Tibial nerve (tissue), 4 donors: ENCODE measurements at regions not wholly inside any gene's neighbourhood (a gene's known extent, or its start where the extent isn't known, plus 50 kb on each side); places are given as distances from the start of the nearest gene placed in this dataset.

Experiments used
- DNase-seq, 2 donors: peaks; one replicate each; pipeline ENCODE4 v3.0.0-alpha.2; 2019; ENCODE audit warnings: low spot score in 2 of 2
- H3K27ac ChIP-seq, 4 donors: fragments of 200-600 bp; sonication (generic) in 3 of 4; one replicate each; pipeline ENCODE4 v1.5.1; 2017 to 2019; ENCODE audit warnings: mild to moderate bottlenecking in 1 of 4
- H3K27me3 ChIP-seq, 2 donors: fragments of 200-600 bp; sonication (generic) in 1 of 2; one replicate each; pipeline versions ENCODE4 v1.5.1 to v1.6.0; 2017 to 2019
- H3K36me3 ChIP-seq, 3 donors: fragments of 200-600 bp; sonication (generic); one replicate each; pipeline ENCODE4 v1.5.1; 2018 to 2019
- H3K4me1 ChIP-seq, 4 donors: fragments of 200-600 bp; sonication (generic) in 3 of 4; one replicate each; pipeline ENCODE4 v1.5.1; 2017 to 2019
- H3K4me3 ChIP-seq, 4 donors: fragments of 200-600 bp; sonication (generic) in 3 of 4; one replicate each; pipeline ENCODE4 v1.5.1; 2017 to 2019; ENCODE audit warnings: mild to moderate bottlenecking in 1 of 4, moderate library complexity in 1 of 4
- H3K9me3 ChIP-seq, 4 donors: fragments of 200-600 bp; sonication (generic) in 3 of 4; one replicate each; pipeline ENCODE4 v1.5.1; 2017 to 2019
- CTCF ChIP-seq, 5 experiments: fragments of 200-600 bp in 3 of 5; fragments of 450-650 bp in 2 of 5; sonication (generic) in 3 of 5; IDR thresholded peaks; one replicate each; pipeline ENCODE4 v1.5.1; 2016 to 2019; ENCODE audit warnings: antibody characterized with exemption in 5 of 5, mild to moderate bottlenecking in 3 of 5, moderate library complexity in 2 of 5
- EP300 ChIP-seq, 2 donors: sonication (generic); formaldehyde crosslinking; IDR thresholded peaks; one replicate each; pipeline ENCODE4 v1.6.1; 2017; ENCODE audit warnings: antibody characterized with exemption in 2 of 2, mild to moderate bottlenecking in 1 of 2
- POLR2A ChIP-seq, 2 donors: fragments of 450-650 bp; IDR thresholded peaks; one replicate each; pipeline ENCODE4 v1.6.1; 2017; ENCODE audit warnings: antibody characterized with exemption in 2 of 2, mild to moderate bottlenecking in 2 of 2, moderate library complexity in 2 of 2
- WGBS, 2 donors: methylation state at CpG; one replicate each; pipeline ENCODE4 v1.1.5; 2018; 5-methylcytosine and 5-hydroxymethylcytosine counted together

GRCh38 chr12:107356937-107357295, 263.6 kb upstream of the CRY1 start:
- Histone ChIP-seq H3K27ac (no peak overlapping the region), H3K4me3 (no peak overlapping the region), H3K36me3 (no peaks in the 10 kb centered on the region), H3K27me3 (no peaks in the 10 kb centered on the region), H3K4me1 (no peaks in the 10 kb centered on the region), H3K9me3 (no peaks in the 10 kb centered on the region)
- TF ChIP-seq EP300 (IDR thresholded peaks at IDR 0.05) (no peak), POLR2A (IDR thresholded peaks at IDR 0.05) (no peak), CTCF (IDR thresholded peaks at IDR 0.05) (no peak)
- 71 to 74% methylated on average over 2 of the region's 2 CpGs for WGBS, 2 donors
- DNase-seq = no peak

GRCh38 chr12:107359382-107359781, 266.0 kb upstream of the CRY1 start:
- no peaks in the 10 kb centered on the region for H3K9me3 ChIP-seq

GRCh38 chr12:107360033-107360432, 266.7 kb upstream of the CRY1 start:
- H3K27ac ChIP-seq = no peak overlapping the region
- no peaks in the 10 kb centered on the region for H3K36me3 ChIP-seq
- TF ChIP-seq CTCF (IDR thresholded peaks at IDR 0.05) (no peak), POLR2A (IDR thresholded peaks at IDR 0.05) (no peak), EP300 (IDR thresholded peaks at IDR 0.05) (no peak)
- no peaks in the 10 kb centered on the region for H3K27me3 ChIP-seq
- DNase-seq = no peak
- no peaks in the 10 kb centered on the region for H3K4me1 ChIP-seq
- H3K4me3 ChIP-seq = no peak overlapping the region
- no peaks in the 10 kb centered on the region for H3K9me3 ChIP-seq

More at GRCh38 chr12:107359382-107359781, 266.0 kb upstream of the CRY1 start:
- no peak overlapping the region for H3K27ac ChIP-seq
- no peak for DNase-seq
- WGBS, 2 donors = 51 to 53% methylated on average over 4 of the region's 4 CpGs
- no peaks in the 10 kb centered on the region for H3K4me1 ChIP-seq
- no peak overlapping the region for H3K4me3 ChIP-seq
- H3K36me3 ChIP-seq = no peaks in the 10 kb centered on the region
- no peaks in the 10 kb centered on the region for H3K27me3 ChIP-seq
- no peak for TF ChIP-seq POLR2A (IDR thresholded peaks at IDR 0.05)
- TF ChIP-seq CTCF (IDR thresholded peaks at IDR 0.05) = no peak
- TF ChIP-seq EP300 (IDR thresholded peaks at IDR 0.05) = no peak

- WGBS, 2 donors = 88 to 95% methylated on average over 2 of the region's 2 CpGs
- Histone ChIP-seq H3K9me3 (no peaks in the 10 kb centered on the region), H3K27ac (no peak overlapping the region), H3K27me3 (no peaks in the 10 kb centered on the region), H3K4me1 (no peaks in the 10 kb centered on the region), H3K36me3 (no peaks in the 10 kb centered on the region), H3K4me3 (no peak overlapping the region)
- no peak for TF ChIP-seq POLR2A (IDR thresholded peaks at IDR 0.05)
- DNase-seq = no peak
Measured at GRCh38 chr12:107360482-107360881, 267.1 kb upstream of the CRY1 start.

- TF ChIP-seq EP300 (IDR thresholded peaks at IDR 0.05) (no peak), CTCF (IDR thresholded peaks at IDR 0.05) (no peak), POLR2A (IDR thresholded peaks at IDR 0.05) (no peak)
- H3K36me3 ChIP-seq = no peaks in the 10 kb centered on the region
- no peak overlapping the region for H3K27ac ChIP-seq
- H3K4me1 ChIP-seq = no peaks in the 10 kb centered on the region
- no peak overlapping the region for H3K4me3 ChIP-seq
- no peaks in the 10 kb centered on the region for H3K9me3 ChIP-seq
- 70 to 83% methylated on average over 2 of the region's 2 CpGs for WGBS, 2 donors
- H3K27me3 ChIP-seq = no peaks in the 10 kb centered on the region
- DNase-seq = no peak
Measured at GRCh38 chr12:107361970-107362369, 268.6 kb upstream of the CRY1 start.

GRCh38 chr12:107362960-107363359, 269.6 kb upstream of the CRY1 start:
- Histone ChIP-seq H3K9me3 (no peaks in the 10 kb centered on the region), H3K27ac (no peak overlapping the region), H3K36me3 (no peaks in the 10 kb centered on the region), H3K4me3 (no peak overlapping the region), H3K4me1 (no peaks in the 10 kb centered on the region), H3K27me3 (no peaks in the 10 kb centered on the region)
- DNase-seq = no peak
- WGBS, 2 donors = 49 to 51% methylated on average over 5 of the region's 5 CpGs
- TF ChIP-seq EP300 (IDR thresholded peaks at IDR 0.05) (no peak), CTCF (IDR thresholded peaks at IDR 0.05) (no peak), POLR2A (IDR thresholded peaks at IDR 0.05) (no peak)
